Endothelial cell of umbilical vein (primary cell): ENCODE measurements at regions not wholly inside any gene's neighbourhood (a gene's known extent, or its start where the extent isn't known, plus 50 kb on each side); places are given as distances from the start of the nearest gene placed in this dataset.

Experiments
- BruUV-seq: library from RNA; stranded (reverse); fragments of 400-500 nt; replicated peaks from 2 replicates; lab custom pipeline; 2021; lab: Mats Ljungman, UMichigan
- CTCF ChIA-PET: fragments of 300-600, 350-600 bp; sonication (Branson Sonifier 250); formaldehyde crosslinking; loops from one replicate; lab custom pipeline; 2021; ENCODE audit warnings: antibody characterized with exemption, inconsistent platforms; lab: Charles Lee
- POLR2A ChIA-PET: fragments of 300-600, 350-600 bp; sonication (Branson Sonifier 250); formaldehyde crosslinking; loops from one replicate; lab custom pipeline; 2021; ENCODE audit warnings: antibody characterized with exemption, inconsistent platforms; lab: Charles Lee
- DNase-seq: peaks from one replicate; pipeline ENCODE4 v3.0.0-alpha.2; 2011; ENCODE audit warnings: low read depth, low spot score
- FAIRE-seq: peaks from 2 replicates; lab custom pipeline; 2011; peaks lifted over from hg19 to GRCh38; lab: Jason Lieb, UNC
- H2AFZ ChIP-seq: 2 replicates; pipeline ENCODE4 v1.6.0; 2012; ENCODE audit warnings: low read depth, low read length, control low read depth, inconsistent platforms
- H3K27ac ChIP-seq: 2 replicates; pipeline ENCODE4 v1.5.1; 2011; ENCODE audit warnings: low read depth, mild to moderate bottlenecking, control low read depth, low read length, moderate library complexity; ENCODE audit not compliant: insufficient read depth
- H3K27me3 ChIP-seq, 2 experiments: 2 replicates each; pipeline versions ENCODE4 v1.6.0 to v1.6.1; 2011; ENCODE audit warnings: low read length in 2 of 2, mixed read lengths in 1 of 2; ENCODE audit not compliant: control insufficient read depth in 2 of 2, insufficient read depth in 2 of 2
- H3K36me3 ChIP-seq, 2 experiments: 2 replicates in 1 of 2; 3 replicates in 1 of 2; pipeline ENCODE4 v1.5.1; 2011; ENCODE audit warnings: low read length in 2 of 2, mild to moderate bottlenecking in 1 of 2, moderate library complexity in 1 of 2; ENCODE audit not compliant: control insufficient read depth in 2 of 2, insufficient read depth in 2 of 2; ENCODE audit errors: extremely low read depth in 1 of 2
- H3K4me1 ChIP-seq: 3 replicates; pipeline ENCODE4 v1.5.1; 2011; ENCODE audit warnings: mild to moderate bottlenecking, low read length; ENCODE audit not compliant: control insufficient read depth, insufficient read depth; ENCODE audit errors: extremely low read depth
- H3K4me2 ChIP-seq: 2 replicates; pipeline ENCODE4 v1.6.1; 2011; ENCODE audit warnings: low read length, control low read depth, mixed read lengths; ENCODE audit not compliant: insufficient read depth
- H3K4me3 ChIP-seq, 3 experiments: fragments of 200-600 bp in 1 of 3; sonication (generic), shearing (Covaris generic) in 1 of 3; replicated peaks in 1 of 3; 2 replicates each; pipeline ENCODE4 v1.5.1; 2011 to 2016; ENCODE audit warnings: control low read depth in 3 of 3, low read length in 3 of 3, mild to moderate bottlenecking in 2 of 3, inconsistent platforms in 1 of 3, low read depth in 1 of 3, moderate library complexity in 1 of 3; ENCODE audit not compliant: insufficient read depth in 1 of 3
- H3K79me2 ChIP-seq: 2 replicates; pipeline ENCODE4 v1.6.0; 2012; ENCODE audit warnings: low read length, inconsistent platforms; ENCODE audit not compliant: control insufficient read depth, insufficient read depth
- H3K9ac ChIP-seq: replicated peaks from 2 replicates; pipeline ENCODE3; 2011; ENCODE audit warnings: low read length, control low read depth; ENCODE audit not compliant: insufficient read depth; ENCODE audit errors: extremely low read depth
- H3K9me1 ChIP-seq: replicated peaks from 3 replicates; pipeline ENCODE4 v1.6.0; 2011; ENCODE audit warnings: mild to moderate bottlenecking, low read length; ENCODE audit not compliant: control insufficient read depth, insufficient read depth; ENCODE audit errors: extremely low read depth
- H3K9me3 ChIP-seq: replicated peaks from 2 replicates; pipeline ENCODE4 v1.5.1; 2012; ENCODE audit warnings: low read length, inconsistent platforms; ENCODE audit not compliant: control insufficient read depth, insufficient read depth
- H4K20me1 ChIP-seq: replicated peaks from 2 replicates; pipeline ENCODE3; 2011; ENCODE audit warnings: mild to moderate bottlenecking, low read length; ENCODE audit not compliant: control insufficient read depth, insufficient read depth; ENCODE audit errors: extremely low read depth
- EZH2 ChIP-seq: IDR thresholded peaks from 2 replicates; pipeline ENCODE4 v1.6.1; 2012; ENCODE audit warnings: borderline replicate concordance, low read depth, mild to moderate bottlenecking, moderate library complexity, low read length, inconsistent platforms; ENCODE audit not compliant: severe bottlenecking
- FOS ChIP-seq: IDR thresholded peaks from 2 replicates; pipeline ENCODE4 v1.6.1; 2011; ENCODE audit warnings: mild to moderate bottlenecking, low read length, moderate library complexity, borderline replicate concordance; ENCODE audit not compliant: insufficient read depth
- GATA2 ChIP-seq: IDR thresholded peaks from 2 replicates; pipeline ENCODE4 v1.7.0; 2011; ENCODE audit warnings: low read depth, mild to moderate bottlenecking, moderate library complexity, mixed read lengths, low read length; ENCODE audit not compliant: insufficient read length, insufficient read depth
- JUN ChIP-seq: IDR thresholded peaks from 2 replicates; pipeline ENCODE4 v1.6.1; 2011; ENCODE audit warnings: borderline replicate concordance, low read depth; ENCODE audit not compliant: insufficient read length, insufficient read depth
- MYC ChIP-seq: IDR thresholded peaks from one replicate; pipeline ENCODE4 v1.6.1; 2011; ENCODE audit warnings: mild to moderate bottlenecking, low read depth, low read length
- POLR2A ChIP-seq: IDR thresholded peaks from 2 replicates; pipeline ENCODE4 v1.6.1; 2012; ENCODE audit warnings: low read depth, mild to moderate bottlenecking, control low read depth, low read length
- POLR2AphosphoS5 ChIP-seq: IDR thresholded peaks from 2 replicates; pipeline ENCODE4 v1.6.1; 2012; ENCODE audit warnings: low read depth, mild to moderate bottlenecking, control low read depth, low read length, moderate library complexity; ENCODE audit not compliant: insufficient read depth
- dilution Hi-C: fragments of 300-500 bp; cut with MboI; formaldehyde crosslinking; loops from one replicate; pipeline ENCODE4 v1.15.0; 2019; ENCODE audit warnings: low sequenced_read_pairs; ENCODE audit not compliant: extremely low pct_ligation_motif_present
- intact Hi-C: fragments of 100-400 bp; cut with micrococcal nuclease; formaldehyde crosslinking; loops from one replicate; pipeline ENCODE4 v1.10.0; 2022
- TF ChIP-seq, protein P1 (sequence below), 2 donors: IDR thresholded peaks; 1 replicate in 1 of 2; 2 replicates in 1 of 2; pipeline ENCODE4 v1.5.1; 2011; ENCODE audit warnings: low read length in 2 of 2, mild to moderate bottlenecking in 2 of 2, moderate library complexity in 2 of 2, control low read depth in 1 of 2, inconsistent platforms in 1 of 2, low read depth in 1 of 2; ENCODE audit not compliant: insufficient read depth in 1 of 2; ENCODE audit errors: extremely low read depth in 1 of 2
- TF ChIP-seq, protein P2 (sequence below): IDR thresholded peaks from 2 replicates; pipeline ENCODE4 v1.6.1; 2011; ENCODE audit not compliant: insufficient read depth, insufficient read length

DNA sequence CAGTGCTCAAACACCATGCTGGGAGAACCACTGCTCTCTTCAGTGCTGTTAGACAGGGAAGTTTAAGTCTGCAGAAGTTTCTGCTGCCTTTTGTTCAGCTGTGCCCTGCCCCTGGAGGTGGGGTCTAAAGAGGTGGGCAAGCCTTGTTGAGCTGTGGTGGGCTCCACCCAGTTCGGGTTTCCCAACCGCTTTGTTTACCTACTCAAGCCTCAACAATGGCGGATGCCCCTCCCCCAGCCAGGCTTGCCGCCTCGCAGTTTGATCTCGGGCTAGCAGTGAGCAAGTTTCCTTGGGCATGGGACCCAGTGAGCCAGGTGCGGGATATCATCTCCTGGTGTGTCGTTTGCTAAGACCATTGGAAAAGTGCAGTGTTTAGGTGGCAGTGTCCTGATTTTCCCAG lies 670.2 kb upstream of the ALCAM start:
- no peaks in the 10 kb centered on the region for H3K9me1 ChIP-seq
- H3K4me1 ChIP-seq = no peaks in the 10 kb centered on the region
- no peak overlapping the region for H3K9ac ChIP-seq
- no peak overlapping the region for H3K4me3 ChIP-seq
- no TSS peak for BruUV-seq
- H2AFZ ChIP-seq = no peak overlapping the region
- H4K20me1 ChIP-seq = no peaks in the 10 kb centered on the region
- no peaks in the 10 kb centered on the region for H3K79me2 ChIP-seq
- no peak for FAIRE-seq
- dilution Hi-C loops (no loop called here), intact Hi-C loops (no loop called here)
- H3K36me3 ChIP-seq = no peaks in the 10 kb centered on the region
- H3K27me3 ChIP-seq = no peaks in the 10 kb centered on the region
- ChIA-PET POLR2A (no interaction called here), CTCF (no interaction called here)
- H3K4me2 ChIP-seq = no peak overlapping the region
- TF ChIP-seq POLR2AphosphoS5 (no peak), POLR2A (no peak), EZH2 (no peak), GATA2 (no peak), MYC (no peak), FOS (no peak), JUN (no peak)
- TF ChIP-seq, protein P1, sequence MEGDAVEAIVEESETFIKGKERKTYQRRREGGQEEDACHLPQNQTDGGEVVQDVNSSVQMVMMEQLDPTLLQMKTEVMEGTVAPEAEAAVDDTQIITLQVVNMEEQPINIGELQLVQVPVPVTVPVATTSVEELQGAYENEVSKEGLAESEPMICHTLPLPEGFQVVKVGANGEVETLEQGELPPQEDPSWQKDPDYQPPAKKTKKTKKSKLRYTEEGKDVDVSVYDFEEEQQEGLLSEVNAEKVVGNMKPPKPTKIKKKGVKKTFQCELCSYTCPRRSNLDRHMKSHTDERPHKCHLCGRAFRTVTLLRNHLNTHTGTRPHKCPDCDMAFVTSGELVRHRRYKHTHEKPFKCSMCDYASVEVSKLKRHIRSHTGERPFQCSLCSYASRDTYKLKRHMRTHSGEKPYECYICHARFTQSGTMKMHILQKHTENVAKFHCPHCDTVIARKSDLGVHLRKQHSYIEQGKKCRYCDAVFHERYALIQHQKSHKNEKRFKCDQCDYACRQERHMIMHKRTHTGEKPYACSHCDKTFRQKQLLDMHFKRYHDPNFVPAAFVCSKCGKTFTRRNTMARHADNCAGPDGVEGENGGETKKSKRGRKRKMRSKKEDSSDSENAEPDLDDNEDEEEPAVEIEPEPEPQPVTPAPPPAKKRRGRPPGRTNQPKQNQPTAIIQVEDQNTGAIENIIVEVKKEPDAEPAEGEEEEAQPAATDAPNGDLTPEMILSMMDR (IDR thresholded peaks at IDR 0.05; ENCODE audit: extremely low read depth in 1 of 2, insufficient read depth in 1 of 2, low read depth in 1 of 2, low read length in 2 of 2) = no peak
- TF ChIP-seq, protein P2, sequence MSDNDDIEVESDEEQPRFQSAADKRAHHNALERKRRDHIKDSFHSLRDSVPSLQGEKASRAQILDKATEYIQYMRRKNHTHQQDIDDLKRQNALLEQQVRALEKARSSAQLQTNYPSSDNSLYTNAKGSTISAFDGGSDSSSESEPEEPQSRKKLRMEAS = no peak
- no peaks in the 10 kb centered on the region for H3K9me3 ChIP-seq
- DNase-seq = no peak
- H3K27ac ChIP-seq = no peak overlapping the region
